GM23248 (cell line): ENCODE measurements at regions not wholly inside any gene's neighbourhood (a gene's known extent, or its start where the extent isn't known, plus 50 kb on each side); places are given as distances from the start of the nearest gene placed in this dataset.

Experiments
- DNase-seq: peaks from one replicate; pipeline ENCODE4 v3.0.0-alpha.2; 2015
- H2AFZ ChIP-seq: fragments of 200-600 bp; sonication (generic); 2 replicates; pipeline ENCODE4 v1.6.1; 2016; ENCODE audit warnings: antibody characterized with exemption
- H3F3A ChIP-seq: fragments of 200-600 bp; sonication (generic); 2 replicates; pipeline ENCODE4 v1.6.1; 2016; ENCODE audit warnings: mild to moderate bottlenecking, antibody characterized with exemption, mixed run types; ENCODE audit not compliant: insufficient read depth
- H3K27ac ChIP-seq: fragments of 200-600 bp; sonication (generic); 2 replicates; pipeline ENCODE4 v1.5.1; 2016; ENCODE audit warnings: mild to moderate bottlenecking
- H3K27me3 ChIP-seq: fragments of 200-600 bp; sonication (generic); replicated peaks from 2 replicates; pipeline ENCODE4 v1.6.1; 2016; ENCODE audit warnings: mild to moderate bottlenecking; ENCODE audit not compliant: insufficient read depth
- H3K36me3 ChIP-seq: fragments of 200-600 bp; sonication (generic); 2 replicates; pipeline ENCODE4 v1.6.1; 2016; ENCODE audit warnings: low read depth, mild to moderate bottlenecking
- H3K4me1 ChIP-seq: fragments of 200-600 bp; sonication (generic); 2 replicates; pipeline ENCODE4 v1.6.1; 2016; ENCODE audit warnings: mild to moderate bottlenecking; ENCODE audit not compliant: insufficient read depth
- H3K4me2 ChIP-seq: fragments of 200-600 bp; sonication (generic); one replicate; pipeline ENCODE4 v1.6.1; 2016; ENCODE audit warnings: mild to moderate bottlenecking; ENCODE audit not compliant: unreplicated experiment
- H3K4me3 ChIP-seq: fragments of 200-600 bp; sonication (generic); 2 replicates; pipeline ENCODE4 v1.5.1; 2016; ENCODE audit warnings: mild to moderate bottlenecking
- H3K79me2 ChIP-seq: fragments of 200-600 bp; sonication (generic); 2 replicates; pipeline ENCODE4 v1.6.1; 2016; ENCODE audit warnings: mild to moderate bottlenecking; ENCODE audit not compliant: insufficient read depth
- H3K9ac ChIP-seq: fragments of 200-600 bp; sonication (generic); 2 replicates; pipeline ENCODE4 v1.6.1; 2016; ENCODE audit warnings: mild to moderate bottlenecking
- H3K9me2 ChIP-seq: fragments of 200-600 bp; sonication (generic); 2 replicates; pipeline ENCODE4 v1.6.1; 2016; ENCODE audit warnings: mixed run types, mild to moderate bottlenecking, moderate library complexity; ENCODE audit not compliant: insufficient read depth
- H3K9me3 ChIP-seq: fragments of 200-600 bp; sonication (generic); one replicate; pipeline ENCODE4 v1.6.1; 2017; ENCODE audit warnings: low read depth
- H4K20me1 ChIP-seq: fragments of 200-600 bp; sonication (generic); 2 replicates; pipeline ENCODE4 v1.6.0; 2016; ENCODE audit not compliant: insufficient read depth
- EZH2 ChIP-seq: fragments of 200-600 bp; sonication (generic); IDR thresholded peaks from 2 replicates; pipeline ENCODE4 v1.6.1; 2018; ENCODE audit warnings: antibody characterized with exemption, mild to moderate bottlenecking; ENCODE audit not compliant: insufficient read depth, poor library complexity, severe bottlenecking
- EZH2phosphoT487 ChIP-seq: fragments of 200-600 bp; sonication (generic); IDR thresholded peaks from 2 replicates; pipeline ENCODE4 v1.6.1; 2018; ENCODE audit warnings: antibody characterized with exemption, moderate library complexity, mild to moderate bottlenecking, low read depth; ENCODE audit not compliant: insufficient read depth
- WGBS, 2 experiments: methylation state at CpG; one replicate each; pipeline ENCODE4 v1.1.6; 2015 to 2017; ENCODE audit warnings: low lambda C conversion rate in 2 of 2, low coverage in 1 of 2; ENCODE audit errors: missing lambda C conversion rate in 2 of 2; 5-methylcytosine and 5-hydroxymethylcytosine counted together
- in situ Hi-C: fragments of 300-500 bp; cut with MboI; formaldehyde crosslinking; loops from 2 replicates; pipeline ENCODE4 v1.15.0; 2020

GRCh38 chr13:34421858-34422475 lies 520.1 kb upstream of the NBEA start:
- in situ Hi-C loops = no loop called here
- H3K27me3 ChIP-seq = no peaks in the 10 kb centered on the region

GRCh38 chr13:34422956-34423355 lies 519.1 kb upstream of the NBEA start:
- Histone ChIP-seq H3K9me2 (no peaks in the 10 kb centered on the region), H3K27ac (no peak overlapping the region), H3K36me3 (no peaks in the 10 kb centered on the region), H3K9ac (no peak overlapping the region), H3F3A (peaks cover 3% of the 10 kb centered on the region; the same call in 1 of the 2 replicates), H3K4me3 (no peak overlapping the region), H4K20me1 (no peaks in the 10 kb centered on the region), H3K79me2 (no peaks in the 10 kb centered on the region), H3K27me3 (no peaks in the 10 kb centered on the region), H3K9me3 (no peaks in the 10 kb centered on the region), H2AFZ (no peak overlapping the region), H3K4me1 (no peaks in the 10 kb centered on the region), H3K4me2 (no peak overlapping the region)
- no peak for TF ChIP-seq EZH2
- TF ChIP-seq EZH2phosphoT487 = no peak
- in situ Hi-C loops = no loop called here
- no peak for DNase-seq
- 84 to 86% methylated on average over 6 of the region's 6 CpGs for WGBS, 2 experiments

More at GRCh38 chr13:34421858-34422475, 520.1 kb upstream of the NBEA start:
- Histone ChIP-seq H3F3A (peaks cover 10% of the 10 kb centered on the region), H3K79me2 (no peaks in the 10 kb centered on the region), H3K4me2 (no peak overlapping the region), H3K27ac (no peak overlapping the region), H4K20me1 (no peaks in the 10 kb centered on the region), H2AFZ (no peak overlapping the region), H3K4me3 (no peak overlapping the region), H3K36me3 (no peaks in the 10 kb centered on the region), H3K9me3 (no peaks in the 10 kb centered on the region), H3K9me2 (no peaks in the 10 kb centered on the region), H3K9ac (no peak overlapping the region), H3K4me1 (peaks cover 6% of the 10 kb centered on the region)
- no peak for DNase-seq
- TF ChIP-seq EZH2 (no peak), EZH2phosphoT487 (no peak)
- WGBS, 2 experiments = 75 to 82% methylated on average over 4 of the region's 4 CpGs

GRCh38 chr13:34425327-34425949 lies 516.6 kb upstream of the NBEA start:
- Histone ChIP-seq H3K4me1 (no peaks in the 10 kb centered on the region), H3K9me2 (no peaks in the 10 kb centered on the region), H3K36me3 (no peaks in the 10 kb centered on the region), H3K4me2 (no peak overlapping the region), H3K9me3 (no peaks in the 10 kb centered on the region), H3K27ac (no peak overlapping the region), H3K79me2 (no peaks in the 10 kb centered on the region), H3K27me3 (no peaks in the 10 kb centered on the region), H3K9ac (no peak overlapping the region), H3K4me3 (no peak overlapping the region), H3F3A (no peaks in the 10 kb centered on the region), H2AFZ (no peak overlapping the region), H4K20me1 (no peaks in the 10 kb centered on the region)
- in situ Hi-C loops = no loop called here
- TF ChIP-seq EZH2 (no peak), EZH2phosphoT487 (no peak)
- WGBS, 2 experiments = 70 to 75% methylated on average over 6 of the region's 6 CpGs
- no peak for DNase-seq

- H3K79me2 ChIP-seq = no peaks in the 10 kb centered on the region
- no peak for DNase-seq
- no peak overlapping the region for H3K27ac ChIP-seq
- no peaks in the 10 kb centered on the region for H3K27me3 ChIP-seq
- H3K9me2 ChIP-seq = no peaks in the 10 kb centered on the region
- WGBS, 2 experiments = 65 to 71% methylated on average over 3 of the region's 3 CpGs
- no peak overlapping the region for H3K4me2 ChIP-seq
- in situ Hi-C loops = no loop called here
- no peaks in the 10 kb centered on the region for H3F3A ChIP-seq
- H2AFZ ChIP-seq = no peak overlapping the region
- TF ChIP-seq EZH2 (no peak), EZH2phosphoT487 (no peak)
- no peak overlapping the region for H3K9ac ChIP-seq
- H3K9me3 ChIP-seq = no peaks in the 10 kb centered on the region
- H3K36me3 ChIP-seq = no peaks in the 10 kb centered on the region
- H3K4me1 ChIP-seq = no peaks in the 10 kb centered on the region
- H4K20me1 ChIP-seq = no peaks in the 10 kb centered on the region
- H3K4me3 ChIP-seq = no peak overlapping the region
Observed at GRCh38 chr13:34428911-34429310, 513.2 kb upstream of the NBEA start.
